Kidney tubule cell (primary cell): ENCODE measurements at regions not wholly inside any gene's neighbourhood (a gene's known extent, or its start where the extent isn't known, plus 50 kb on each side); places are given as distances from the start of the nearest gene placed in this dataset.
"Not testable (repeated sequence)": the region's sequence is repeated elsewhere in the genome, so short reads cannot be mapped to it uniquely, and the experiment has no call there.

Experiments used
- DNase-seq: peaks from one replicate; pipeline ENCODE4 v3.0.0-alpha.2; 2018; ENCODE audit warnings: low spot score

DNA sequence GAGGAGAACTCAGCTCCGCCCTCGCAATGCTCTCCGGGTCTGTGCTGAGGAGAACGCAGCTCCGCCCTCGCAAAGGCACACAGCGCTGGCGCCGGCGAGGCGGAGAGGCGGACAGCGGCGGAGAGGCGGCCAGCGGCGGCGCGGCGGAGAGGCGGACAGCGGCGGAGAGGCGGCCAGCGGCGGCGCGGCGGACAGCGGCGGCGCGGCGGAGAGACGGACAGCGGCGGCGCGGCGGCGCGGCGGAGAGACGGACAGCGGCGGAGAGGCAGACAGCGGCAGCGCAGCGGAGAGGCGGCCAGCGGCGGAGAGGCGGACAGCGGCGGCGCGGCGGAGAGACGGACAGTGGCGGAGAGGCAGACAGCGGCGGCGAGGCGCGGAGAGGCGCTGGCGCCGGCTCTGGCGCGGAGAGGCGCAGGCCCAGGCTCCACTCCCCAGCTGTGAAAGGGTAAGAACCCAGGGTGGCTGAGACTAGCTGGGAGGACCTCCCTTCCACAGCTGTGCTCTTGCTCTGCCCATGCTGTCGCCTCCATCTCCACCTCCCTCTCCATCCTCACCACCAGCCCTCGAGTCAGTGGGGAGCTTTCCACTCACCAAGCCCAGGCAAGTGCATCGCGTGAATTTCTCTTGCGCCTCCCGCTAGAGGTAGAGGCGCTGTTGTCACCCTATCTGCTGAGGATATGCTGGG is 2879.9 kb downstream of the RPIA start:
- peak; percentile 17 for DNase-seq

DNA sequence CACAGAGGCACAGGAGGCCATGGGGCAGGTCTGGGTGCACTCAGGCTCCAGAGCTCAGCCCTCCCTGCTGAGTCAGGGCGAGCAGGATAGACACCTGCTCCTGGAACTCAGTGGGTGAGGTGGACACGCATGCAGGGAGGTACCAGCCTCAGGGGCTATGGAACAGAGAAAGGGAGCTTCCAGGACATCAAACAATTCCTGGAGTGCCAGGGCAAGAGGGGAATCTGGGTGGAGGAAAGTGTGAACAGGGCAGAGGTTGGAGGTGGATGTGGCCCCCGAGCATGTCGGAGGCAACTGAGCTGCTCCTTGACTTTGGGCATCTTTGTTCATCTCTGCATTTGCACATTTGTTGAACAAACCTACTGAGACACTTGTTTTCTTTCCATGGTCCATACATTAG is 2881.5 kb downstream of the RPIA start:
- DNase-seq = not testable (repeated sequence)

DNA sequence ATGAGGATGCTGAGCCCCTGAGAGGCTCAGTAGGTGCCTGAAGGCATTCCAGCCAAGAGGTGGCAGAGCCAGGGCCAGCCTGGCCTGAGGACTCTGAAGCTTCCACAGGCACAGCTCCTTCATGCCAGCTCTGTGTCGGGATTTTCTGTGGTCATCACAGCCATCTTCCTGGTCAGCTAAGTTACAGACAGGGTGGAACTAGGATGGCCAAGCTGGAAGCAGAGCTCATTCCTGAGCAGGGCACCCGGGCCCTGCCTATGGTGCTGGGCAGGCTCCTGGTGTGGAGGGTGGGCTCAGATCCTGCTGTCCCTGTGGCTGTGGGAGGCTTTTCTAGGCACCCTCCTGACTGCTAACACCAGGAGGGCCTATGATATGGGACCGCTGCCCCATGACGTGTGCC is 2882.3 kb downstream of the RPIA start:
- DNase-seq = not testable (repeated sequence)

DNA sequence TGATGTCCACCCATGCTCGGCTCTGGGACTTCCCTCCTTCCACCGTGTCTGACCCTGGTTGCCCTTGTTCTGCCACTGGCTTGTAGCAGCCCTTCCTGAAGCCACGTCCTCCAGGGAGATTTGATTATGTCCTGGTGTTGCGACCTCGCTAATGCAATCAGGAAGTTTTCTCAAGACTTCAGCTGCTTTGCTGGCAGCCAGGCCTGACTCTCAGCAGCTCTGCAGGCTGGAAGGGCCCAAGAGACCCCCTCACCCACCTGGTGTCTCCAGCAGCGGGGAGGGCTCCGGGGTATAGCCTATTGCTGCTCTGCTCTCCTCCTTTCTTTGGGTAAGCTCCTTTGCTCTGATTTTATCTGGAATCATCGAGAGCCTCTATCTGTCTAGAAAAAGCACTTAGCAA is 2882.8 kb downstream of the RPIA start:
- DNase-seq = not testable (repeated sequence)

DNA sequence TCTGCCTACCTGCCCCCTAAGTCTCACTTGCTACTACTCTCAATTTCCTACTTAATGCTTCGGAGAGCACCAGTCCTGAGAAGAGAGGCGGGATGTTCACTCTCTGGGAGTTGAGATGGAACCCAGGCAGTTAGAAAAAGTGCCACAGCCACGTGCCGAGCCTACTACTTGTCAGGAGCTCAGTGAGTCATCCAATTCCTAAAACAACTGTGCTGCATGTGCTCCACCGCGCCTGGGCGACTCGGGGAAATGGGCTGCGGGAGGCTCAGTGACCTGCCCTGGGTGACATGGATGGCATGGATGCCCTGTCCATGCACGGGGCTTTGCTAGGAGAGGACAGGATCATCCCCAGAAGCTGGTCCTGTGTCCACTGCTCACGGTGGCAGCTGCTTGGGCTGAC is 2884.2 kb downstream of the RPIA start:
- DNase-seq = peak; percentile 30

DNA sequence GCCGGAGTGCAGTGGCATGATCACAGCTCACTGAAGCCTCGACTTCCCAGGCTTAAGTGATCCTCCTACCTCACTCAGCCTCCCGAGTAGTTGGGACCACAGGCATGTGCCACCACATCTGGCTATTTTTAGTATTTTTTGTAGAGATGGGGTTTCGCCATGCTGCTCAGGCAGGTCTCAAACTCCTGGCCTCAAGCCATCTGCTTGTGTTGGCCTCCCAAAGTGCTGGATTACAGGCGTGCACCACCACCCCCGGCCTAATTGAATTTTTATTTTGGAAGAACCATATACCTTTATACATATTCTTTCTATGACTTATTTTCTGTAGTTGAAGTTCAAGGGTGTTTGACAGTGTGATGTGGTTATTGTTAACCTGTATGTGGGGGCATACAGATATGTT is 2885.9 kb downstream of the RPIA start:
- DNase-seq = not testable (repeated sequence)

DNA sequence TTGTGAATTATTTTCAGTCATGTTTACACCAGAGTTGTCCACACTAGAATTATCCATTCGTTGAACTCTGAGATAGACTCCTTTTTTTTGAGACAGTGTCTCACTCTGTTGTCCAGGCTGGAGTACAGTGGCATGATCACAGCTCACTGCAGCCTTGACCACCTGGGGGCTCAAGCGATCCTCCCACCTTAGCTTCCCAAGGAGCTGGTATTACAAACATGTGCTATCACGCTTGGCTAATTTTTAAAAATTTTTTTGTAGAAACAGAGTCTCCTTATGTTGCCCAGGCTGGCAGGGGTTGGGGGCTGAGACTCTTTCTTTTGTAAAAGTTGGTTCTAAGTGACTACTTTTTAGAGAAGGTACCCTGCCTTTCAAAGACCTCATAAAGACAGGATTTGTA is 2887.2 kb downstream of the RPIA start:
- not testable (repeated sequence) for DNase-seq

DNA sequence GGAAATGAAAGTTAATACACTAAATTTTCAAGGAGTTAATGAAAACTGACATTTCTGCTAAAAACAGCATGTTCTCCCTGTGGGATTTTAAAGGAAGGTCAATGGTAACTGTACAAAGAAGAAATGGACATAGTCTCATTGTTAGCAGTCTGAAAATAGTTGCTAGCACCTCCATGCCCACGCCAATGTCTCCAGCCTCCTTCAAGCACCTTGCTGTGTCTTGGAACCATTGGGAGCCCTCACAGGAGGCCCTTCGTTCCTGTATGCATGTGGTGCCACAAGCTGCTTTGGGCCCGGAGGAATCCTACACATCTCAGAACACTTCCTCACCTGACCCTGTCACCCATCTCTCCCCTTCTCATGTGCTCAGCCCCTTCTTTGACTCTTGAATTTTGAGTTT is 2888.1 kb downstream of the RPIA start:
- DNase-seq = not testable (repeated sequence)

DNA sequence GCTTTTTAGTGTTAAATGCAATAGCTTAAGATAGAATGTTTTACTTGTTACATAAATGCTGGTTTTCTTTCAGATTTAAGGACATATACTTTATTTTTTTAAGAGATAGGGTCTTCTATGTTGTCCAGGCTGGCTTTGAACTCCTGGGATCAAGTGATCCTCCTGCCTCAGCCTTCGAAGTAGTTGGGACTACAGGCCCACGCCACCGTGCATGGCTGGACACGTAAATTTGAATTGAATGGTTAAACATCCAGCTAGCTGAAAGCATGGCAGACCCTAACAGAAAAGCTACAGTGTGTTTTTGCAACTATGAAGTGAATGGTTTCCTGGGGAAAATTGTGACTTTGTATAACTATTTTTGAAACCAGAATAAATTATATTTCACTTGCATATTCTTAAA is 2888.6 kb downstream of the RPIA start:
- not testable (repeated sequence) for DNase-seq

DNA sequence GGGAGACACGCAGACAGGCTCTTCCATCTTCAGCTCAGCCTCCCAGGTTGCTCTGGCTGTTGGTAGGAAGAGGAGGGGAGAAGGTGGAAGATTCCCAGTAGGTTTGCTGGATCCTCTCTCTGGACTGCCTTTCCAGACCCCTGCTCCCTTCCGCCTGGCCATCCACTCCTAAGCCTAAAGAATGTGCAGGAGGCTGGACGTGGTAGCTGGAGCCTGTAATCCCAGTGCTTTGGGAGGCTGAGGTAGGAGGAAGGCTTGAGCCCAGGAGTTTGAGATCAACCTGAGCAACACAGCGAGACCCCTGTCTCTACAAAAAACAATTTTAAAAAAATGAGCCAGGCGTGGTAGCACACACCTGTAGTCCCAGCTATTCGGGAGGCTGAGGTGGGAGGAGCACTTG is 2895.6 kb downstream of the RPIA start:
- not testable (repeated sequence) for DNase-seq

DNA sequence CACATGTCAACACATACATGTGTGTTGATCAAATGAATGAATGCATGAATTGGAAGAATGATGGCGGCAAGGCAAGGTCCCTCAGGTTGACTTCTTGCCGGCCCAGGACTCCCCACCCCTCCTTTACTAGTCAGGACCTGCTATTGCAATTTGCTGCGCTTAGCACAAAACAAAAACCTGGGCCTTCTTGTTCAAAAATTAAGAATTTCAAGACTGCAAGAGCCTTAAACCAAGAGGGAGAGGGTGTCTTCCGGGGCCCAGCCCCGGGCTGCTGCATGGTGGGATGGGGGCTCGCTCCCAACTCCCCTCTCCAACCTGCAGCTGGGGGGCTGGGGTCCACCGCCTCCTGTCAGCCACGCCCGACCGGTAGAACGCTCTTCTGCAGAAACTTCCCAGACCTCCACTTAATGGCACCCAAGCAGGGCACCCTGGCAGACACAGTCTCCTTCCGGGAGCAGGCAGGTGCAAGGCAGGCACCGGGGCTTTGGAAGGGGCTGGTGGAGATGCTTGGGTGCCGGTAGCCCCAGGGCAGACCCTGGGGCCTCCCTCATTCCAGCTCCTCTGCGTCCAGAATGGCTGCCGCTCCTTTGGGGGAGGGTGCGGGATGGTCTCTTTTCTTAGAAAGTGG is 2896.5 kb downstream of the RPIA start:
- DNase-seq = not testable (repeated sequence)

DNA sequence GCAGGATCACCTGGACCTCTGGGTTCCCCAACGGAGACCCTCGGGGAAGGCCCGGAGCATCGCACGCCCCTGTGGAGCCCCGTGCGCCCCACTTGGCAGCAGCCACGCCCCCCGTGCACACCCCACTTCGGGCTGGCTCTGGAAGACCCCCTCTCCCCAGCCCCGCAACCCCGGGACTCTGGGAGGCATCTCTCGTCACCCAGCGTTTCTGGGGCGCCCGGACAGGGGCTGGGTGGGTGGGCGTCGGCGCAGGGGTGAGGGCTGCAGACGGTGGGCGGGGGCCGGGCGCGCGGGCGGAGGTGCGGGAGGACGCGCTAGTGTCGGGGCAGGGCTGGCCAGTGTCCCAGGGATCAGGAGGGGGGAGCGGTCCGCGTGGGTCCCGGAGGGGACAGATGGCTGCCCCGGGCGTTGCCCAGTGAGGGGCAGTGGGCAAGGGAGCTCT is 2897.3 kb downstream of the RPIA start:
- not testable (repeated sequence) for DNase-seq

DNA sequence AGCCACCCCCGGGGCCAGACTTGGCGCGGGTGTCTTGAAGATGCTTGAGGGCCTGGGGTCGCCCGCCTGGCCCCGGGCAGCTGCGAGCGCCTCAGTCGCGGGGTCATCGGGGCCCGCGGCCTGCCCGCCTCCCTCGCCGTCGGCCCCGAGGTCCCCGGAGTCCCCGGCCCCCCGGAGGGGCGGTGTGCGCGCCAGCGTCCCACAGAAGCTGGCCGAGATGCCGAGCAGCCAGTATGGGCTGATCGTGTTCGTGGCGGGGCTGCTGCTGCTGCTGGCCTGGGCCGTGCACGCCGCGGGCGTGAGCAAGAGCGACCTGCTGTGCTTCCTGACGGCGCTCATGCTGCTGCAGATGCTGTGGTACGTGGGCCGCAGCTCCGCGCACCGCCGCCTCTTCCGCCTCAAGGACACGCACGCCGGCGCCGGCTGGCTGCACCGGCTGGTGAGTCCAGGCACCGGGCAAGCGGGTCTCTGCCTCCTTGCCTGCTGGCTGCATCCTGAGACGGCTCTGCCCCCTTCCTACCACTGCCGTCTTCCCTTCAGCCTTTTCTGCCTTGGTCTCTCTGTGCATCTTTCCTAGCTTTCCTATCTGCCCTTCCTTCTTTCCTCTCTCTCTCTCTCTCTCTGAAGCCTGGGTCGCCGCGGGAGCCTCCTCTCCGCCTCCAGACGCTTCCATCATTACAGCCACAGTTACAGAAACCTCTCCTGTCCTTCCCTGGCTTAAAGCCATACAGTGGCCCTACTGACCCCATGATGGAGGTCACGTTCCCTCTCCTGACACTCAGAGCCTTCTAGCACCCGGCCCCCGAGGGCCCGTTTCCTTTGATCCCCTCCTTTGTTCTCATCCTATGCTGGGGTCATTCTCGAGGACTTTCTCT is 2898.2 kb downstream of the RPIA start:
- not testable (repeated sequence) for DNase-seq

DNA sequence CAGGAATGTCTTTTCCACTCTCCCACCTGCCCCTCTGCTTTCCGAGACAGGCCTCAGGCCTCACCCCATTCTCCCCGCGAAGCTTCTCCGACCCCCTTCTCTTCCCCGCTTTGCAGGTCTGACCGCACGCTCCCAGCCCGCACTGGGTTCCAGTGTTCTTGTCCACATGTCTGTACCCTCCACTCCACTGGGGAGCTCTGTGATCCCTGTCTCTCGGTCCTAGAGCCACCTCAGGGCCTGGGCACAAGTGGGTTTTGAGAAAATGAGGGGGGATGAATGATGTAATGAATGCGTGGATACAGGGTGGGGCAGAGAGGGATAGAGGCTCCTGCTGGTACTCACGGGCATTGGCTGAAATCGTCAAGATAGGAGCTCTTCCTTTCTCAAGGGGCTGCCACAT is 2898.9 kb downstream of the RPIA start:
- not testable (repeated sequence) for DNase-seq

DNA sequence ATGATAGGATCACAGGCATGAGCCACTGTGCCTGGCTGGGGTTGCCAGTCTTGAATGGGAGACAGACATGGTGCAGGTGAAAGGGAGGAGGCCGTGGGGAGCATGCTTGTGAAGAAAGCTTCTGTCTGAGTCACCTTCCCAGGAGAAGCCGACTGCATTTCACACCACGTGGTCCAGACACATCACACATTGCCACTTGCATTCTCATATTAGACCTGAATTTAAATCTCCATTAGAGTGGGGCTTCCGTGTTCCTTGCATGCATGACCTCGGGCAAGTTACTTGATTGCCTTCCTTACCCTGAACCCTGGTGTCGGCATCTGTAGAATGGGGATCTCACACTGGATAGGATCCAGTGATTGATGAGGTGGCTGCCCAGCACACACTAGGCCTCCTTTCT is 2899.6 kb downstream of the RPIA start:
- not testable (repeated sequence) for DNase-seq

DNA sequence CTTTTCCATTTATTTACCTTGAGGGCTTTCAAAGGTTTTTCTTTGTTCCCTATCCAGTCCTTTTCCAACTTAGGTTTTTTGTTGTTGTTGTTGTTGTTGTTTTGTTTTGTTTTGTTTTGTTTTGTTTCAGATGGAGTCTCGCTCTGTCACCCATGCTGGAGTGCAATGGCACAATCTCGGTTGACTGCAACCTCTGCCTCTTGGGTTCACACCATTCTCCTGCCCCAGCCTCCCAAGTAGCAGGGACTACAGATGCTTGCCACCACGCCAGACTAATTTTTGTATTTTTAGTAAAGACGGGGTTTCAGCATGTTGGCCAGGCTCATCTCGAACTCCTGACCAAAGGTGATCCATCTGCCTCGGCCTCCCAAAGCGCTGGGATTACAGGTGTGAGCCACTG is 2906.0 kb downstream of the RPIA start:
- not testable (repeated sequence) for DNase-seq

DNA sequence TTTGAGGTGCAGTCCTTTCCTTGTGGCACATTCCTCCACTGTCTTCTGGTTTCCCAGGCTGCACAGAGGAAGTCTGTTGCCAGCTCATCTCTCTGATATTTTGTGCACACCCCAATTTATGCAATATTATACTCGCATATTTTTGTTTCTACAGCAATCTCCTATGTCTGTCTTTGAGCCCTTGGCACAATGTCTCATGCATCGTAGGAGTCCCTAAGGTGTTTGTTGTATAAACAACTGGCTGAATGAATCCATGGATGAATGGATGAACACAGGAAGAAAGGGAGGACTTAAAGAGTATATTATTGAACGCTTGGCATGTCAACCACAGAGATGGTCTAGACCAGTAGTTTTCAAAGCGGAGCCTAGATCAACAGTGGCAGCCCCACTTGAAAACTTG is 2907.0 kb downstream of the RPIA start:
- peak; percentile 48 for DNase-seq

DNA sequence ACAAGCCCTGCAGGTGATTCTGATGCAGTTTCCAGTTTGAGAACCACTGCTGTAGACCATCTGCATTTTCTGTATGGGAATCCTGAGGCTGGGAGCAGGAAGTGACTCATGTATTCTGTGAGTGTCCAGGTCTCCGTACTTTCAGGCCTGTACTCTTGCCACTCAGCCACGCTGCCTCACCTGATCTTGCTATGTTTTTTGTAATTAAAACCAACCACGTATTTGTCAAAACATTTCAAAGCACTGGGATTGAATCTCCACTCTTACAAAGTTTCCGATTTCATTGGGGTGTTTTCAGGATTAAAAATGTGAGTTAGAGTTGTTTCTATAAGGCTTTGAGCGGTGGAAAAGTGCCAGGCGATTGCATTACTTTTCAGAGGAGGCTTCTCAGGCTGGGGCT is 2907.5 kb downstream of the RPIA start:
- peak; percentile 45 for DNase-seq

DNA sequence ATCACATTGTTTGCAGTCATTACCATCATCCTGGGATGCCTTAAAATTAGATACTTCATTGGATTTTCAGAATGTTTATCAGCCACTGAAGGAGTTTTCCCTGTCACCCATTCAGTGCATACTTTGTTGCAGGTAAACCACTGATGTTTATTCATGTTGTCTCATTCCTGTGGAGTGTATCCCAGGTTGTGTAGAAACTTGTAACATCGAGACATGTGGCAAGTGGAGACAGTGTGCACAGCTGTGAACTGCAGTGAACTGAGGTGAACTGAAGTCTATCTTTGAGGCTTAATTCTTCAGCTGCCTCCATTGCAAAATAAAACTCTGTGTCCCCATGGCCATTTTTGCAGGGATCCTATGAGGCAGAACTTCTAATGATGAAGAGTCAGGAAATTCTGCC is 2911.4 kb downstream of the RPIA start:
- DNase-seq = not testable (repeated sequence)

DNA sequence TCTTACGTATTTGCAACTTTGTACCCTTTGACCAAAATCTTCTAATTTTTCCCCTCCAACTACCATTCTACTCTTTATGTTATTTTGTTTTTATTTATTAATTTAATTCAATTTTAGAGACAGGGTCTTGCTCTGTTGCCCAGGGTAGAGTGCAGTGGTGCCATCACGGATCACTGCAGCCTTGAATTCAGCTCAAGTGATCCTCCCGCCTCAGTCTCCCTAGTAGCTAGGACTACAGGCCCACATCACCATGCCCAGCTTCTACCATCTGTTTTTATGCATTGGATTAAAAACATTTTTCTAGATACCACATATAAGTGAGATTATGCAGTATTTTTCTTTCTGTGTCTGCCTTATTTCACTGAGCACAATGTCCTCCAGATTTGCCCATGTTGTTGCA is 2912.5 kb downstream of the RPIA start:
- DNase-seq = not testable (repeated sequence)

DNA sequence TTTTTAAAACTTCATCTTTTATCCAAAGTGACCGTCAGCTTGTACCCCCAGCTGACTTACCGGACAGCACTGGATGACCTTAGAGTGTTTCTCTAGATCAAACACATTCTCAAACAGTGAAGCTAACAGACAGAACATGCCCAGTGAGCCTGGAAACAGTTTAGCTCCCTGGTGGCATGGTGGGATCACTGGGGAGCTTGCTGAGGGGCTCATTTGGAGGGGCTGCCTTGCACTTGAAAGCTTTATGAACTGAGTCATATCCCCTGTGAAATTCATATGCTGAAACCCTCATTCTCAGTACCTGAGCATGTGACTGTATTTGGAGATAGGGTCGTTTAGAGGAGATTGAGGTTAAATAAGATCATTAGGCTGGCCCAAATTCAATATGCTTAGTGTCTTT is 2913.2 kb downstream of the RPIA start:
- DNase-seq = not testable (repeated sequence)

DNA sequence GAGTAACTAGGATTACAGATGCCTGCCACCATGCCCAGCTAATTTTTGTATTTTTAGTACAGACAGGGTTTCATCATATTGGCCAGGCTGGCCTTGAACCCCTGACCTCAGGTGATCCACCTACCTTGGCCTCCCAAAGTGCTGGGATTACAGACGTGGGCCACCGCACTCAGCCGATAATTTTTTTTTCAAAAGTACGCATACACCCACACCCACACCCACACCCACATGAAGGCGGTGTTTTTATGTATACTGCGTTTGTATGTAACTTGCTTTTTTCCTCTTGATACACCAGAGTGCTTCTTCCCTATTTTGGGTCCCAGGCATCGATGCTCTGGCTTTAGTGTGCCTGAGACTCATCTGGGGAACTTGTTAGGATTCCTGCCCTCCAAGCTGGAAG is 2932.3 kb downstream of the RPIA start:
- not testable (repeated sequence) for DNase-seq

DNA sequence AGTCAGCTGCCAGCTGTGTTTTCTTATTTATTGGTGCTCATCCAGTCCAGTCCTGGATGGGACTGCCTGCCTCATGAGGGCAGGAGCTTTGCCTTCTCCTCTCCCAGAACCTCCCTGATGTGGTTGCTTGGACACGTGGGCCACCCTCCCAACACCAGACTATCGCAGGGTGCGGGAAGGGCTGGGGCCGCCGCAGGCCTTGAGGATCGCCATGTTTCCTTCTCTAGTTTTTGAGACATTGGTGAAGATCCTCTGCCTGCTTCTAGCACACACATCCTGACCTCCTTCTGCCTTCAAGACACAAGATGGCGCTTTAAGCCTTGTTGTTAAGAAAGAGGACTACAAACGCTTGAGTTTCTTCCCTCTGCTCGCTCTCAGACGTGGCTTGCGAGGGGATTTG is 2937.0 kb downstream of the RPIA start:
- not testable (repeated sequence) for DNase-seq
